IMR-90 (cell line): ENCODE measurements at regions not wholly inside any gene's neighbourhood (a gene's known extent, or its start where the extent isn't known, plus 50 kb on each side); places are given as distances from the start of the nearest gene placed in this dataset.

Source experiments
- POLR2A ChIP-seq: IDR thresholded peaks from 2 replicates; pipeline ENCODE4 v1.6.1; 2012; ENCODE audit warnings: mild to moderate bottlenecking, low read depth, low read length
- TF ChIP-seq, protein P1 (sequence below): conservative IDR thresholded peaks from 2 replicates; pipeline ENCODE4 v1.5.1; 2012; ENCODE audit warnings: mild to moderate bottlenecking, low read depth, low read length, improper control_type of control experiment

DNA sequence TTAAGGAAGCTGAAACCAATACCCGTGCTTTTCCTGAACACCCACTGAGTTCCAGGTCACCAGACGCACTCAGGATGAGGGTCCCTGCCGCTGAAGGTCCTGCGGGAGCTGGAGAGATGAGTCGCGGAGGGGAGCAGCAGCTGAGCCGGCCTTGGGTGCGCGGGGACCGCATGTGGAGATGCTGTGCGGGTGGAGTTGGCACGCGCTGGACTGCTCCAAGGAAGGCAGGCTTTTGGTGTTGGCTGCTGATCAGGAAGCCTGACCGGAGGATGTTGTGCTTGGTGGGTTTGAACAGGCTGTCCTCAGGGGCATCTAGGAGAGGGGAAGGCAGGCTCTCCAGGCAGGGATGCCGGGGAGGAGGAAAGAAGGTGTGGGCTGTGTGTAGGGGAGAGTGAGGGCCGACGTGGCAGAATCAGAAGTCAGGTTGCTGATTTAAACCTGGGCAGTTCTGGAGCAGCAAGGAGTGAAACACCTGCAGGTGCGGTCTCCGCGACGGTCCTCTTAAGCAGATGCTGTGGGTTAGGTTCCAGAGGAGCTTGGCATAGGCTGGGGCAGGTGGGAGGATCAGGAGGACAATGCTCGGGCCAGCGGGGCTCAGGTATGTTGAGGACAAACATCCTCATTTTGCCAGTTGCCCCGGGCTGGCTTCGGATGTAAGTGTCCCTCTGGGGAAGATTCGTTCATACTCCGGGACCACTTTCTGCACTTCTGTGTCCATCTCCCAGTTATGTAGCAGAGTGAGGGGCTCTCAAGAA, 197.5 kb upstream of the B3GAT1 start:
- TF ChIP-seq, protein P1, sequence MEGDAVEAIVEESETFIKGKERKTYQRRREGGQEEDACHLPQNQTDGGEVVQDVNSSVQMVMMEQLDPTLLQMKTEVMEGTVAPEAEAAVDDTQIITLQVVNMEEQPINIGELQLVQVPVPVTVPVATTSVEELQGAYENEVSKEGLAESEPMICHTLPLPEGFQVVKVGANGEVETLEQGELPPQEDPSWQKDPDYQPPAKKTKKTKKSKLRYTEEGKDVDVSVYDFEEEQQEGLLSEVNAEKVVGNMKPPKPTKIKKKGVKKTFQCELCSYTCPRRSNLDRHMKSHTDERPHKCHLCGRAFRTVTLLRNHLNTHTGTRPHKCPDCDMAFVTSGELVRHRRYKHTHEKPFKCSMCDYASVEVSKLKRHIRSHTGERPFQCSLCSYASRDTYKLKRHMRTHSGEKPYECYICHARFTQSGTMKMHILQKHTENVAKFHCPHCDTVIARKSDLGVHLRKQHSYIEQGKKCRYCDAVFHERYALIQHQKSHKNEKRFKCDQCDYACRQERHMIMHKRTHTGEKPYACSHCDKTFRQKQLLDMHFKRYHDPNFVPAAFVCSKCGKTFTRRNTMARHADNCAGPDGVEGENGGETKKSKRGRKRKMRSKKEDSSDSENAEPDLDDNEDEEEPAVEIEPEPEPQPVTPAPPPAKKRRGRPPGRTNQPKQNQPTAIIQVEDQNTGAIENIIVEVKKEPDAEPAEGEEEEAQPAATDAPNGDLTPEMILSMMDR, result no peak
- no peak for TF ChIP-seq POLR2A
